Kidney tubule cell (primary cell): ENCODE measurements at regions not wholly inside any gene's neighbourhood (a gene's known extent, or its start where the extent isn't known, plus 50 kb on each side); places are given as distances from the start of the nearest gene placed in this dataset.
A peak's percentile ranks its signal among the peaks of the same experiment; 100 is the strongest.

Experiments used
- DNase-seq: peaks from one replicate; pipeline ENCODE4 v3.0.0-alpha.2; 2018; ENCODE audit warnings: low spot score

- no peak for DNase-seq
Measured at GRCh38 chr18:8536922-8537321, 72.3 kb upstream of the RAB12 start.

DNA sequence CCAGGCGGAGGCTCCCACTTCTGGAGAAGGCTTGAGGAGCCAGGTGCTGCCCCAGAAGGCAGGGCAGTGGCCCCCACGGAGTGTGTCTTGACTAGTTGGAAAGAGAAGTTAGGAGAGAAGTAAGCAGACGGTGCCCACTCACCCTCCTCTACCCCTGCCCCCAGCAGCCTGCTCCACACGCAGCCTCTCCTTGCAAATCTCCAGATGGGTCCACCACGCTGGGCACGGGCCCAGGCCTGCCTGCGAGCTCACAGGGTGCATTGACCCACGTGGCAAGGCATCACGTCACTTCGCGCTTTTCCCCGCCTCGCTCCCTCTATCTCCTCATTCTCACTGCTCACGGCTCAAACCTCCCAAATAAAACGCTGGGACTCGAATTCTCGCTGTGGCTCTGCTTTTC lies 71.8 kb upstream of the RAB12 start:
- no peak for DNase-seq

- no peak for DNase-seq
Measured at GRCh38 chr18:8538935-8539334, 70.3 kb upstream of the RAB12 start.

GRCh38 chr18:8546677-8547076 lies 62.6 kb upstream of the RAB12 start:
- no peak for DNase-seq

GRCh38 chr18:8548186-8548585 lies 61.1 kb upstream of the RAB12 start:
- DNase-seq = peak; percentile 54

DNA sequence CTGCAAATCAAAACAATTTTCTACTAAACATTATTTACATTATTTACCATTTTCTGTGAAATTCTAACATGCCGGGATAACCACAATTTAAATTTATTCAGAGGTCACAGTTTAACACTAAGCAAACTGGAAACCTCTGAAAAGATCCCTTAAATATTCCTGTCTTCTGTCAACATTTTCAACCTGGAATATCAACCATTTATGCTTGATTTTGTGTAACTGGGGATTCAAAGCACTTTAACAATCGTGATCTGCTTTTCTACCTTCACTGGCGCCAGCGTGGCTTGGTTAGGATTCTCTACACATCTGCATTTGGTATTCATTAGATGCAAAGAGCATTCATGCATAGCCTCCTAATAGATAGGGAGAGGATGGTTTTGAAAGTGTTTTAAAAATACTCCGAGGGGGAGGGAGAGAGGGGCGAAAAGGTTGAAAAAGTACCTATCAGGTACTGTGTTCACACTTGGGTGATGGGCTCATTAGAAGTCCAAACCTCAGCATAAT lies 59.9 kb upstream of the RAB12 start:
- DNase-seq = no peak

DNA sequence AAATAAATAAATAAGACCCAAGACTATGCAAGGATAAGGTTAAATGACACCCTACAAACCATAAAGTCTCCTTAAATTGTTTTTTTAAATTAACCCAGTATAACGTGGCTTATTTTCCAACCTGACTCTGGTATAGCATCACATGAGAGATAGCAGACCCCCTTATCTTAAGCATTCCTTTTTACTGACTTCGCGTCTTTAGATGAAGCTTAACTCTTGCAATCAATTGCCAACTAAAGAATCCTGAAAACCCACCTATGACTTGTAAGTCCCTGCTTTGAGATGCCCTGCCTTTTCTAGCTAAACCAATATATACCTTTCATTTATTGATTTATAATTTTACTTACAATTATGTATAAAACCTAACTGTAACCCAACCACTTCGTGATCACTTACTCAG lies 57.1 kb upstream of the RAB12 start:
- DNase-seq = no peak

GRCh38 chr18:8554354-8554753 lies 54.9 kb upstream of the RAB12 start:
- DNase-seq = no peak

- DNase-seq = no peak
Measured at GRCh38 chr18:8556424-8556823, 52.8 kb upstream of the RAB12 start.
